ENCODE measurements at regions not wholly inside any gene's neighbourhood (a gene's known extent, or its start where the extent isn't known, plus 50 kb on each side); places are given as distances from the start of the nearest gene placed in this dataset.

- no peak for ATAC-seq
- no peaks in the 10 kb centered on the region for H3K4me1 Mint-ChIP-seq (ENCODE audit: low read depth)
- H3K4me3 Mint-ChIP-seq, result no peak overlapping the region
- no peak for TF ChIP-seq CTCF (IDR thresholded peaks at IDR 0.05)
- CTCF ChIA-PET, result no interaction called here
- H3K36me3 Mint-ChIP-seq (ENCODE audit: low read depth), result no peaks in the 10 kb centered on the region
- no peaks in the 10 kb centered on the region for H3K27me3 Mint-ChIP-seq
- POLR2A ChIA-PET, result no interaction called here
- no peak for DNase-seq
- peaks cover 10% of the 10 kb centered on the region for H3K9me3 Mint-ChIP-seq
- intact Hi-C loops (cut with micrococcal nuclease), result no loop called here
- no peak overlapping the region for H3K27ac Mint-ChIP-seq
These were observed 777.4 kb upstream of the TBX3 start for GRCh38 chr12:115461401-115461800.

- H3K4me1 Mint-ChIP-seq (ENCODE audit: low read depth), result no peaks in the 10 kb centered on the region
- peaks cover 9% of the 10 kb centered on the region for H3K27me3 Mint-ChIP-seq
- H3K9me3 Mint-ChIP-seq, result peaks cover 10% of the 10 kb centered on the region
- H3K27ac Mint-ChIP-seq, result no peak overlapping the region
- TF ChIP-seq CTCF (IDR thresholded peaks at IDR 0.05), result no peak
- no peaks in the 10 kb centered on the region for H3K36me3 Mint-ChIP-seq (ENCODE audit: low read depth)
- no peak for ATAC-seq
- intact Hi-C loops (cut with micrococcal nuclease), result no loop called here
- no peak overlapping the region for H3K4me3 Mint-ChIP-seq
- no peak for DNase-seq
- CTCF ChIA-PET, result no interaction called here
- POLR2A ChIA-PET, result no interaction called here
These were observed 773.8 kb upstream of the TBX3 start for GRCh38 chr12:115457798-115458197.

- ATAC-seq, result no peak
- H3K9me3 Mint-ChIP-seq, result peaks cover 9% of the 10 kb centered on the region
- POLR2A ChIA-PET, result no interaction called here
These were observed 773.1 kb upstream of the TBX3 start for GRCh38 chr12:115456946-115457689.

GRCh38 chr12:115455268-115455681 lies 771.3 kb upstream of the TBX3 start:
- Mint-ChIP-seq H3K27ac (no peak overlapping the region), H3K4me1 (ENCODE audit: low read depth) (peaks cover 7% of the 10 kb centered on the region), H3K36me3 (ENCODE audit: low read depth) (no peaks in the 10 kb centered on the region), H3K9me3 (peaks cover 6% of the 10 kb centered on the region), H3K4me3 (no peak overlapping the region), H3K27me3 (peaks cover 25% of the 10 kb centered on the region)
- POLR2A ChIA-PET, result interaction anchor here (1.1 kb wide), 1 partner anchor 11 kb away, joined by 3 read pairs; no protein-coding TSS in a partner anchor
- intact Hi-C loops (cut with micrococcal nuclease), result no loop called here
- CTCF ChIA-PET, result no interaction called here
- DNase-seq (no peak), ATAC-seq (no peak)
- TF ChIP-seq CTCF (IDR thresholded peaks at IDR 0.05), result no peak

More at GRCh38 chr12:115456946-115457689, 773.1 kb upstream of the TBX3 start:
- Mint-ChIP-seq H3K27me3 (peaks cover 15% of the 10 kb centered on the region), H3K4me3 (no peak overlapping the region), H3K4me1 (ENCODE audit: low read depth) (peaks cover 4% of the 10 kb centered on the region), H3K36me3 (ENCODE audit: low read depth) (no peaks in the 10 kb centered on the region), H3K27ac (no peak overlapping the region)
- no peak for TF ChIP-seq CTCF (IDR thresholded peaks at IDR 0.05)
- CTCF ChIA-PET, result interaction anchor here (0.7 kb wide), 1 partner anchor 59 kb away, joined by 3 read pairs; no protein-coding TSS in a partner anchor
- no peak for DNase-seq
- intact Hi-C loops (cut with micrococcal nuclease), result no loop called here

GRCh38 chr12:115452751-115453281 lies 768.8 kb upstream of the TBX3 start:
- H3K4me3 Mint-ChIP-seq, result no peak overlapping the region

More at GRCh38 chr12:115452751-115453281, 768.8 kb upstream of the TBX3 start:
- Mint-ChIP-seq H3K27ac (no peak overlapping the region), H3K4me1 (ENCODE audit: low read depth) (peaks cover 7% of the 10 kb centered on the region), H3K36me3 (ENCODE audit: low read depth) (no peaks in the 10 kb centered on the region), H3K27me3 (peaks cover 27% of the 10 kb centered on the region), H3K9me3 (no peaks in the 10 kb centered on the region)
- POLR2A ChIA-PET, result interaction anchor here (0.9 kb wide), 1 partner anchor 12 kb away, joined by 3 read pairs; no protein-coding TSS in a partner anchor
- no peak for DNase-seq
- intact Hi-C loops (cut with micrococcal nuclease), result no loop called here
- CTCF ChIA-PET, result no interaction called here
- no peak for TF ChIP-seq CTCF (IDR thresholded peaks at IDR 0.05)
- no peak for ATAC-seq

All from activated CD8-positive, alpha-beta T cell treated with anti-CD3 and anti-CD28 coated beads for 36 hours (primary cell).